Thyroid gland (tissue), 4 donors: ENCODE measurements at regions not wholly inside any gene's neighbourhood (a gene's known extent, or its start where the extent isn't known, plus 50 kb on each side); places are given as distances from the start of the nearest gene placed in this dataset.

Experiments used
- CTCF ChIP-seq, 6 experiments: fragments of 200-600 bp in 3 of 6; fragments of 450-650 bp in 3 of 6; sonication (generic) in 3 of 6; IDR thresholded peaks; one replicate each; pipeline ENCODE4 v1.5.1; 2016 to 2019; ENCODE audit warnings: antibody characterized with exemption in 6 of 6, mild to moderate bottlenecking in 2 of 6, inconsistent platforms in 1 of 6, moderate library complexity in 1 of 6
- POLR2A ChIP-seq, 2 donors: fragments of 450-650 bp; IDR thresholded peaks; one replicate each; pipeline ENCODE4 v1.6.1; 2017; ENCODE audit warnings: antibody characterized with exemption in 2 of 2, mild to moderate bottlenecking in 2 of 2, moderate library complexity in 1 of 2

GRCh38 chr12:97385121-97385520 lies 77.5 kb upstream of the RMST start:
- TF ChIP-seq CTCF (IDR thresholded peaks at IDR 0.05) (no peak), POLR2A (IDR thresholded peaks at IDR 0.05) (no peak)
